PC-3 (cell line): ENCODE measurements at regions not wholly inside any gene's neighbourhood (a gene's known extent, or its start where the extent isn't known, plus 50 kb on each side); places are given as distances from the start of the nearest gene placed in this dataset.

Experiments used
- ATAC-seq: fragments of 200-7000 bp; cut with Tn5 transposase; 2 replicates; pipeline ENCODE4 v1.9.1; 2020; ENCODE audit warnings: mild to moderate bottlenecking, moderate library complexity
- BruUV-seq: library from RNA; stranded (reverse); fragments of 400-500 nt; replicated peaks from 2 replicates; lab custom pipeline; 2021; lab: Mats Ljungman, UMichigan
- CTCF ChIA-PET: fragments of 300-600 bp; sonication (Branson Sonifier 250); formaldehyde crosslinking; loops from one replicate; lab custom pipeline; 2022; ENCODE audit warnings: antibody characterized with exemption; lab: Charles Lee
- POLR2A ChIA-PET: fragments of 300-600 bp; sonication (Branson Sonifier 250); formaldehyde crosslinking; loops from one replicate; lab custom pipeline; 2022; ENCODE audit warnings: antibody characterized with exemption; ENCODE audit not compliant: unreplicated experiment; lab: Charles Lee
- DNase-seq: peaks from one replicate; pipeline ENCODE4 v3.0.0-alpha.2; 2015
- H2AFZ ChIP-seq: fragments of 300-600 bp; sonication (generic); 2 replicates; pipeline ENCODE4 v1.6.0; 2016; ENCODE audit warnings: antibody characterized with exemption, low read length
- H3F3A ChIP-seq: fragments of 300-600 bp; sonication (generic); one replicate; pipeline ENCODE4 v1.6.0; 2017; ENCODE audit warnings: antibody characterized with exemption, low read length, control low read depth, mild to moderate bottlenecking; ENCODE audit not compliant: unreplicated experiment
- H3K27ac ChIP-seq: fragments of 300-600 bp; sonication (generic); 2 replicates; pipeline ENCODE4 v1.5.1; 2016; ENCODE audit warnings: mild to moderate bottlenecking, low read length
- H3K27me3 ChIP-seq: fragments of 300-600 bp; sonication (generic); 2 replicates; pipeline ENCODE4 v1.6.1; 2016; ENCODE audit warnings: low read length, mixed read lengths
- H3K36me3 ChIP-seq: fragments of 300-600 bp; sonication (generic); 2 replicates; pipeline ENCODE4 v1.6.1; 2016; ENCODE audit warnings: low read depth, mixed run types, low read length, mixed read lengths
- H3K4me1 ChIP-seq: fragments of 300-600 bp; sonication (generic); 2 replicates; pipeline ENCODE4 v1.5.1; 2016; ENCODE audit warnings: low read length; ENCODE audit not compliant: insufficient read depth
- H3K4me2 ChIP-seq: fragments of 300-600 bp; sonication (generic); 2 replicates; pipeline ENCODE4 v1.6.0; 2016; ENCODE audit warnings: low read length
- H3K4me3 ChIP-seq: fragments of 300-600 bp; sonication (generic); 2 replicates; pipeline ENCODE4 v1.5.1; 2016; ENCODE audit warnings: mild to moderate bottlenecking, low read length, mixed read lengths
- H3K79me2 ChIP-seq: fragments of 300-600 bp; sonication (generic); 2 replicates; pipeline ENCODE4 v1.6.1; 2017; ENCODE audit warnings: low read length, mixed read lengths
- H3K9ac ChIP-seq: fragments of 300-600 bp; sonication (generic); 2 replicates; pipeline ENCODE4 v1.6.0; 2016; ENCODE audit warnings: mild to moderate bottlenecking, low read length
- H3K9me2 ChIP-seq: fragments of 300-600 bp; sonication (generic); replicated peaks from 2 replicates; pipeline ENCODE4 v1.6.1; 2016; ENCODE audit warnings: mixed run types, low read length, mixed read lengths
- H3K9me3 ChIP-seq: fragments of 300-600 bp; sonication (generic); 2 replicates; pipeline ENCODE4 v1.6.1; 2016; ENCODE audit warnings: low read length, mixed read lengths
- H4K20me1 ChIP-seq: fragments of 300-600 bp; sonication (generic); 2 replicates; pipeline ENCODE4 v1.6.1; 2016; ENCODE audit warnings: low read length, mixed read lengths
- EZH2 ChIP-seq: fragments of 300-600 bp; sonication (generic); IDR thresholded peaks from one replicate; pipeline ENCODE4 v1.6.1; 2017; ENCODE audit warnings: antibody characterized with exemption, mild to moderate bottlenecking, low read length; ENCODE audit not compliant: unreplicated experiment
- EZH2phosphoT487 ChIP-seq: fragments of 300-600 bp; sonication (generic); IDR thresholded peaks from 2 replicates; pipeline ENCODE4 v1.6.1; 2018; ENCODE audit warnings: mild to moderate bottlenecking, antibody characterized with exemption, low read length, borderline replicate concordance
- intact Hi-C: fragments of 100-400 bp; cut with micrococcal nuclease; formaldehyde crosslinking; loops from 2 replicates; pipeline ENCODE4 v1.9.0; 2023
- TF ChIP-seq, protein P1 (sequence below): fragments of 300-600 bp; sonication (generic); conservative IDR thresholded peaks from 2 replicates; pipeline ENCODE4 v1.5.1; 2017; ENCODE audit warnings: antibody characterized with exemption, low read depth, mild to moderate bottlenecking, low read length

DNA sequence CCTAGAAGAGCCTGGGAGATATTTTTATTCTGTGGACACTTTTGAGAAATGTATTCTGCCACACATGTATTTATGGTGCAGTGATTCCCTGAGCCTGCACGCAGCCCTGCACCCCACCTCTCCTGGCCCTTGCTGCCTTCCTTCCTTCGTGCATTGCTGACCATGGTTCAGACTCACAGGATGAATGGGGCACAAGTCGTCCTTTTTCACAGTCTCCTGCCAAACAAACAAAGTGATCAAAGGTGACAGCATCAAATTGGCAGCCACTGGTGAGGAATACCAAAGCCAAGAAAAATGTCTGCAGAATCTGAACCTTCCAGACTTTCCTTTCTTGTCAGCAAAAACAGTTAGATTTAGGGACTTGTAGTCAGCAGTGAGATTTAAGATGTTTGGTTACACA, 215.0 kb downstream of the ACTR3B start:
- H3K79me2 ChIP-seq, result no peaks in the 10 kb centered on the region
- no peak overlapping the region for H3K9ac ChIP-seq
- no peaks in the 10 kb centered on the region for H3F3A ChIP-seq
- no peak overlapping the region for H3K27ac ChIP-seq
- H3K27me3 ChIP-seq, result no peaks in the 10 kb centered on the region
- H3K4me1 ChIP-seq, result no peaks in the 10 kb centered on the region
- intact Hi-C loops, result no loop called here
- H3K9me2 ChIP-seq, result no peaks in the 10 kb centered on the region
- POLR2A ChIA-PET, result no interaction called here
- ATAC-seq (no peak), DNase-seq (no peak)
- BruUV-seq, result no TSS peak
- H3K36me3 ChIP-seq, result no peaks in the 10 kb centered on the region
- no peaks in the 10 kb centered on the region for H4K20me1 ChIP-seq
- no peaks in the 10 kb centered on the region for H3K9me3 ChIP-seq
- no peak overlapping the region for H3K4me3 ChIP-seq
- CTCF ChIA-PET, result no interaction called here
- no peak overlapping the region for H3K4me2 ChIP-seq
- no peak overlapping the region for H2AFZ ChIP-seq
- TF ChIP-seq, protein P1, sequence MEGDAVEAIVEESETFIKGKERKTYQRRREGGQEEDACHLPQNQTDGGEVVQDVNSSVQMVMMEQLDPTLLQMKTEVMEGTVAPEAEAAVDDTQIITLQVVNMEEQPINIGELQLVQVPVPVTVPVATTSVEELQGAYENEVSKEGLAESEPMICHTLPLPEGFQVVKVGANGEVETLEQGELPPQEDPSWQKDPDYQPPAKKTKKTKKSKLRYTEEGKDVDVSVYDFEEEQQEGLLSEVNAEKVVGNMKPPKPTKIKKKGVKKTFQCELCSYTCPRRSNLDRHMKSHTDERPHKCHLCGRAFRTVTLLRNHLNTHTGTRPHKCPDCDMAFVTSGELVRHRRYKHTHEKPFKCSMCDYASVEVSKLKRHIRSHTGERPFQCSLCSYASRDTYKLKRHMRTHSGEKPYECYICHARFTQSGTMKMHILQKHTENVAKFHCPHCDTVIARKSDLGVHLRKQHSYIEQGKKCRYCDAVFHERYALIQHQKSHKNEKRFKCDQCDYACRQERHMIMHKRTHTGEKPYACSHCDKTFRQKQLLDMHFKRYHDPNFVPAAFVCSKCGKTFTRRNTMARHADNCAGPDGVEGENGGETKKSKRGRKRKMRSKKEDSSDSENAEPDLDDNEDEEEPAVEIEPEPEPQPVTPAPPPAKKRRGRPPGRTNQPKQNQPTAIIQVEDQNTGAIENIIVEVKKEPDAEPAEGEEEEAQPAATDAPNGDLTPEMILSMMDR, result no peak
- TF ChIP-seq EZH2phosphoT487, result no peak
- no peak for TF ChIP-seq EZH2

- H3K9ac ChIP-seq, result no peak overlapping the region
- ATAC-seq (no peak), DNase-seq (no peak)
- no peak overlapping the region for H3K27ac ChIP-seq
- no peaks in the 10 kb centered on the region for H3K9me3 ChIP-seq
- H3K9me2 ChIP-seq, result no peaks in the 10 kb centered on the region
- no peaks in the 10 kb centered on the region for H3K79me2 ChIP-seq
- H3K27me3 ChIP-seq, result no peaks in the 10 kb centered on the region
- no peak overlapping the region for H3K4me3 ChIP-seq
- no peaks in the 10 kb centered on the region for H3F3A ChIP-seq
- POLR2A ChIA-PET, result no interaction called here
- TF ChIP-seq EZH2phosphoT487 (no peak), EZH2 (no peak)
- TF ChIP-seq, protein P1, result no peak
- no peaks in the 10 kb centered on the region for H3K36me3 ChIP-seq
- CTCF ChIA-PET, result no interaction called here
- intact Hi-C loops, result no loop called here
- BruUV-seq, result no TSS peak
- no peak overlapping the region for H3K4me2 ChIP-seq
- no peaks in the 10 kb centered on the region for H3K4me1 ChIP-seq
- no peak overlapping the region for H2AFZ ChIP-seq
- no peaks in the 10 kb centered on the region for H4K20me1 ChIP-seq
Measured at GRCh38 chr7:152975076-152975475, 215.5 kb downstream of the ACTR3B start.

GRCh38 chr7:152979376-152979775, 219.8 kb downstream of the ACTR3B start:
- Histone ChIP-seq H3K79me2 (no peaks in the 10 kb centered on the region), H3F3A (no peaks in the 10 kb centered on the region), H3K9ac (no peak overlapping the region), H3K4me3 (no peak overlapping the region), H3K9me3 (no peaks in the 10 kb centered on the region), H3K27me3 (no peaks in the 10 kb centered on the region), H2AFZ (no peak overlapping the region), H3K4me1 (no peaks in the 10 kb centered on the region), H3K27ac (no peak overlapping the region), H3K36me3 (no peaks in the 10 kb centered on the region), H3K9me2 (no peaks in the 10 kb centered on the region), H4K20me1 (no peaks in the 10 kb centered on the region), H3K4me2 (no peak overlapping the region)
- ChIA-PET POLR2A (no interaction called here), CTCF (no interaction called here)
- no peak for DNase-seq
- no peak for ATAC-seq
- intact Hi-C loops, result no loop called here
- no TSS peak for BruUV-seq
- no peak for TF ChIP-seq EZH2phosphoT487
